ENCODE measurements at regions not wholly inside any gene's neighbourhood (a gene's known extent, or its start where the extent isn't known, plus 50 kb on each side); places are given as distances from the start of the nearest gene placed in this dataset.

DNA sequence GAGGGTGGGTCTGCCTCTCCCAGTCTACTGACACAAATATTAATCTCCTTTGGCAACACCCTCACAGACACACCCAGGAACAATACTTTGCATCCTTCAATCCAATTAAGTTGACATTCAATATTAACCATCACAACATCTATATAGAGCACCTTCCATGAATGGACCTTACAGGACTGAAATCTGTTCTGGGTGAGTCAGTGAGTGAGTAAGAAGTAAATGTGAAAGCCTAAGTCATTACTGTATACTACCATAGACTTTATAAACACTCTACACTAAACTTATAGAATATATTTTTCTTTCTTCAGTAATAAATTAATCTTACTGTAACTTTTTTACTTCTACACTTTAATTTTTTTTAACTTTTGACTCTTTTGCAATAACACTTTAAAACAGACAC, 993.8 kb upstream of the MAP3K7 start:
- DNase-seq, result no peak

- DNase-seq, result no peak
These were observed 988.2 kb upstream of the MAP3K7 start for GRCh38 chr6:91575032-91575431.

DNA sequence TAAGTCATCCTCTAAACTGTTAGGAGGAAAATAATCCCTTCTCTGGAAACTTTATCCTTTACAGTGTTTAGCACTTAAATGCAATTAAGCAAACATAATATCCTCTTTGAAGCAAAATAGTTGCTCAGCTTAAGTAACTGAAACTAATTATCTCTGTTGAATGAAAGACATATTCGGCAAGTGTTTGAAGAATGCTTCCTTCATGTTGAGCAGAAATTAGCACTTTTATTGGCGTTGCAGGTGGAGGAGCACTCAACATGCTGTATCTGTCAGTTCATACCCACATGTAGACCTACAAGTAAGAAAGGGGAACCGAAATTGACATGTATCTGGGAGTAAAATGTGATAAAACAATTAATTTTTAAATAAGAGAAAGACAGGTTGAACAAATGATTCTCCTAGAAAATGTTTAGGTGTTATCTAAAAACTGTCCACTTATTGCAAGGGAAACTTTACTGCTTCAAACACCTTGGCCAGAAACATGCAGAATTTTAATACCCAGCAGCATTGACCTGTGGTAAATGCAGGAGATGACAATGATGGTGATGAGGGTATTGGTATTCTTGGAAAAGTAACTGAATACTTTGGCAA, 987.0 kb upstream of the MAP3K7 start:
- DNase-seq, result no peak

GRCh38 chr6:91572878-91573277, 986.0 kb upstream of the MAP3K7 start:
- no peak for DNase-seq

- no peak for DNase-seq
These were observed 982.2 kb upstream of the MAP3K7 start for GRCh38 chr6:91569071-91569470.

DNA sequence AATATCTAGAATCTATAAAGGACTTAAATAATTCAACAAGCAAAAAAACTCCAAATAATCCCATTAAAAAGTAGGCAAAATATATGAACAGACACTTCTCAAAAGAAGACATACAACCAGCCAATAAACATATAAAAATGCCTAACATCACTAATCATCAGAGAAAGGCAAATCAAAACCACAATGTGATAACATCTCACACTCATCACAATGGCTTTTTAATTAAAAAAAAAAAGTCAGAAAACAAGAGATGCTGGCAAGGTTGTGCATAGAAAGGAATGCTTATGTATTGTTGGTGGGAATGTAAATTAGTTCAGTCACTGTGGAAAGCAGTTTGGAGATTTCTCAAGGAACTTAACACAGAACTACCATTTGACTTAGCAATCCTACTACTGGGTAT, 979.6 kb upstream of the MAP3K7 start:
- no peak for DNase-seq

GRCh38 chr6:91565207-91565606, 978.3 kb upstream of the MAP3K7 start:
- no peak for DNase-seq

DNA sequence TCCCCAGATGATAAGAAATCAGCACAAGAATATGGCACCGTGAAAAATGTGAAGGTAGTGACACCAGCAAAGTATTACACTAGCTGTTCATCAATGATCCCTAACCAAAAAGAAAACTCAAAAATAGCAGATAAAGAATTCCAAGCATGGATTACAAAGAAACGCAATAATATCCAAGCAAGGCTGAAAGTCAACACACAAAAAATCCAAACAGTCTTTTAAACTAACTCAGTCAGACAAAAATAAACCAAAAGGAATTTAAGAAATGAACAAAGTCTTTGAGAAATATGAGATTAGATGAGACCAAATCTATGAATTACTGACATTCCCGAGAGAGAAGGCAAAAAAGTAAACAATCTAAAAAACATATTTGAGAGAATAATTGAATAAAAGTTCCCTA, 976.1 kb upstream of the MAP3K7 start:
- no peak for DNase-seq

DNA sequence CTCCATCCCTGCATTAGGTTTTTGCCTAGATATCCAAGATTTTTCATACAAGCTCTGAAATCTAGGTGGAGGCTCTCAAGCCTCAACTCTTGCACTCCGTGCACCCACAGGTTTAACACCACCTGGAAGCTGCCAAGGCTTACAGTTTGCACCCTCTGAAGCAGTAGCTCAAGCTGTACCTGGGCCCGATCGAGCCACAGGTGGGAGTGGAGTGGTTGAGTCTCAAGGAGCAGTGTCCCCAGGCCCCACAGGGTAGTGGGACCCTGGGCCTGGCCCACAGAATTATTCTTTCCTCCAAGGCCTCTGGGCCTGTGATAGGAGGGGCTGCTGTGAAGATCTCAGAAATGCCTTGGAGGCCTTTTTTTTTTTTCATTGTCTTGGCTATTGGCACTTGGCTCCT, 973.5 kb upstream of the MAP3K7 start:
- DNase-seq, result no peak

DNA sequence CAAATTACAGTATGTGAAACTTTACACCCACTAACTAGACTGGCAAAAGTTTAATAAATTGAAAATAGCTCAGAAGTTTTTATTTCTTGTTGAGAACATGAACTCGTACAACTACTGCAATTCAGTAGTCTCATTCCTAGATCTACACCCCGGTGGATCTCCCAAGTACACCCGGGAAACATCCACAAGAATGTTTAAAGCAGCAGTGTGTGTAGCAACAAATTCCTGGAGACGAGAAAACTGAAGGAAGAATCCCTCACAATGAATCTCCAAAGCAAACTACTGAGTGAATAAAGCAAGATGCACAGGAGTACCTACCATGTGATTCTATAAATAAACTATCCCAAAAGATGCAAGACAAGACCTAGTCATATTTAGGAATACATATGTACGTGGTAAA, 954.0 kb upstream of the MAP3K7 start:
- DNase-seq, result no peak

- DNase-seq, result no peak
These were observed 952.6 kb upstream of the MAP3K7 start for GRCh38 chr6:91539456-91539855.

DNA sequence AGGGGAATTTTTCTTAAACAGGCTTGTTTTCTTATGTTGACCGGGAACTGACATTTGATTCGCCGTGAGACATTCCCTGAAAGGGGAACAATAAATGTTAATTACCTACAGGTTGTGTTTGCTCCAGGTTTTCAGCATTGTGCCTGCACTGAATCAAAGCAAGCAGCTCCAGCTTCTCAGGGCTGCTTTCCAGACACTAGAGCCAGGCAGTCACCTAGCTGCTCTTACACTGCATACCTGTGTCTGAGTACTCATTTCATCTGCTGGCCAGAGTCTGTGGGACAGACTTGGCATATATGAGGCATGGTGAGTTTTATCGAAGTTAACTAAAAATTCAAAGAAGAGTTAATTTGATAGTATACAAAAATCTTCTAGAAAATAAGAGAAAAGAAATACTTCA, 951.8 kb upstream of the MAP3K7 start:
- DNase-seq, result no peak

GRCh38 chr6:91534614-91535013, 947.7 kb upstream of the MAP3K7 start:
- DNase-seq, result no peak

DNA sequence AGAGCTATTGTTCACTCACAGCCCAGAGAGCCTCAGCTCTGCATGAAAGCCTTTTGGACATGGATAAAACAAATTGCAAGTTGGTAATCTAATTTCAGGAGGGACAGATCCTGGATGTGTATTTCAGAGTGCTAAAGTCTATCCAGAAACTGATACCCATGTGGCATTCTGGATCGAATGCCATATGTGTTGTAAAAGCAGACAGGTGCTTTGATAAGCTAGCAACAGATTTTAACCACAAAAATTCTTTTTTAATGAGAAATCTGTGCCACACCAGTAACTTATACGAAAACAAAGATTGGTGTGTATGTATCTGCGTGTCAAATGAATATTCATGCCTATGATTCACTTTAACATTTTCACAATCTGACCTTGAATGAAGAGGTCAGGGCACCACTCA, 936.6 kb upstream of the MAP3K7 start:
- DNase-seq, result no peak

DNA sequence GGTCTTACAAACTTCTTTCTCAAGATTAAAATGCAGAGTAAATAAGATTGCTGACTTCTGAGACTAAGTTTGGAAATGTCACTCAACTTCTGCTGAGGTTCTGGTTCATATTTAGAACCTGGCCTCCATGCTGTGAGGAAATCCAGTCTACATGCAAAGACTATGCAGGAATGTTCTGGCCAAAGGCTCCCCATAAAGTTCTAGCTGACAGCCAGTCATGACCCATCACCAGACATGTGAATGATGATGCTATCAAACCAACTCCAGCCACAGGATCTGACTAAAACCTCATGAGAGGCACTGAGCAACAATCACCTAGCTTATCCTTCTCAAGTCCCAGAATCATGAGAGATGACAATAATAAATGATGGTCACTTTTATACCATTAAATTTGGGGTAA, 935.1 kb upstream of the MAP3K7 start:
- DNase-seq, result no peak

- no peak for DNase-seq
These were observed 922.8 kb upstream of the MAP3K7 start for GRCh38 chr6:91509711-91510110.

- DNase-seq, result no peak
These were observed 922.2 kb upstream of the MAP3K7 start for GRCh38 chr6:91509039-91509438.

- DNase-seq, result no peak
These were observed 919.6 kb upstream of the MAP3K7 start for GRCh38 chr6:91506509-91506908.

- no peak for DNase-seq
These were observed 918.3 kb upstream of the MAP3K7 start for GRCh38 chr6:91505199-91505598.

DNA sequence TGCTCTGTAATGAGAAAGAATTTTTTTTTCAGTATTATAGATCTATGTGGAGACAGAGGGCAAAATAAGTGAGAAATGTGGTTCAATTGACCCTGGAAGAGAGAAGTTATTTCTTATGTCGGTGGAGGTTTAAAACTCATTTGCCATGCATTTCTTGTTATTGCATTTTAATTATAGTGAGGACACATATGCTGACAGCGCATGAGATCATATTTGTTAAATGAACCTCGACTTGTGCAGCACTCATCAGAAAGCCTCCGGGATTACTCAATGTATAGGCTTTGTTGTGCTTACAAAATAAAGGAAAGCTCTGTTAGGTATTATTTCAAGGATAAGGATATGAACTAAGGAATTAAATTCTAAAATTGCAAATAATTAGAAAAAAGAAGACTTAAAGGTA, 915.1 kb upstream of the MAP3K7 start:
- no peak for DNase-seq

DNA sequence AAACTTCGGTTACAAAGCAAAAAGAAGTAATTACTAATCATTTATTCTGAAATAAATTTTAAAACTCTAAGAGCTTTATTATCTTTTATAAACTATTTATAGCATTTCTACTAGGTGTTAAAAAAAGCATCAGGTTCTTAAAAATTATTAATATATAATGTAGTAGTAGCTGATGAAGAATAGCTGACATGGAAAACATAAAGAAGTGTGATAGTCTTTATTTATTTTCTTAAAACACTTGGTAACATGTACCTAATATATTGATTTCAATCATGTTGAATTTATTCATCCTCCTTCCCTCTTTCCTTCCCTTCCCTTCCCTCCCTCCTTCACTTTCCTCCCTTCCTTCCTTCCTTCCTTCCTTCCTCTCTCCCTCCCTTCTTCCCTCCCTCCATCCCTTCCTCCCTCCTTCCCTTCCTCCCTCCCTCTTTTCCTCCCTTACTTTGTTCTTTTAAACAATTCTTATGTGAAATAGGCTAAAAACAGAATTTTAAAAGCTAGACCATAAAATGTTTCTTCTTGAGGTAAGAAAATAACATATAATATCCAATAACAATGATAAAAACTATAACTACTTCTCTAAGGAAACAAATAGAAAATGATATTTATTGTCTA, 913.9 kb upstream of the MAP3K7 start:
- no peak for DNase-seq

DNA sequence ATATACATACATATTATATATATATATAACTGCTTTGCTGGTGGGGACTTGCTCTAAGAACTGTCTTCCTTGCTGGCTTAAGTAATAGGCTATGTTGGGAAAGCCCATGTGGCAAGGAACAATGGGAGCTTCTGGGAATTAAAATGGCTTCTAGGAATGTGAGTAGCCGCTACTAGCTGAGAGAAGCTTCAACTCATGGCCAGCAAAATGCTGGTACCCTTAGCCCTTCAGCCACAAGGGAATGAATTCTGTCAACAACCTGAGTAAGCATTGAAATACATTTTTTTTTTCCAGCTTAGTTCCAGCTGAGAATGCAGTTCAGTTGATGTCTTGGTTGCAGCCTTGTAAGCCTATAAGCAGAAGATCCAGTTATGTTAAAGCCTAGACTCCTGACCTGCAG, 911.7 kb upstream of the MAP3K7 start:
- DNase-seq, result no peak

DNA sequence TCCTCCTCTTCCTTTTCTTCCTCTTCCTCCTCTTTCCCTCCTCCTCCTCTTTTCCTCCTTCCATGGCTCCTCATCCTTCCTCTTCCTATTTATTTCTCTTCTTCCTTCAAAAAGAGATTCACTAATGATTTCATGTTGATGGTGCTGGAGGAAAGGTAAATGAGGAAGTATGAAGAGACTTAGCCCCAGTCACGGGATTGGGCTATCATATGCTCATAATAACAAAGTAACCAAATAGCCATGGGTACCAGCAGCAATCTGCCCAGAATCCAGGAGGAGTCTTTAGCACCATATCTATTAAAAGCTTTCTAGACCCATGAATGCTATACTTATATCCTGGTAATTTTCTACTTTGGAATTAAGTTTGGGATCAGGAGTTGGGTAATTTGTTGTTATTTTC, 910.9 kb upstream of the MAP3K7 start:
- DNase-seq, result no peak

DNA sequence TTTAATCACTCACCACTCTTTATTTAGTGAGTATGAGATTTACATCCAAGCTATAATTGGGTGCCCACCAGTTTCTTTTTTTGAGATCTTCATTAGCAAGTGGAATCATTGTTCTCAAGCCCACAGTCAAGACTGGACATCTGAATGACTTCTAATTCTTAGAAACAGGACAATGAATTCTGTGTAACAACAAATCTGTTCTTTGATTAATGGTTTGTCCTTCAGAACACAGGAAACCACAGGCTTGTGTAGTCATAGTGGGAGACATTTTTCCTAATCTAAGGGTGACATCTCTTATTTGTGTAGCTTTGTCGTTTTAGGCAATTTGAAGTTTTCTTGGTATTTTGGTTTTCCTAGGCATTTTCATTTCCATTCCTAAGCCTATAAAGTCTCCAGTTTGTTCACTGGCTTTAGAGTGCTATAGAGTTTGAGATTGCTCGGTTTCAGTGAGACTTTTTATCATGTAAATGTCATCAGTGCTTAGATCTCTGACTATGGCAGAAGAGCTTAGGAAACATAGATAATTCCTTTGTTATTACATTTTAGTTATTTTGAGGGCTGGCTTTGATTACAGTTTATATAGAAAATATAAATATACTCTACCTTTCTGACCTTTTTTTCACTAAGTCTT, 903.9 kb upstream of the MAP3K7 start:
- no peak for DNase-seq

Data from activated CD4-positive, alpha-beta T cell treated with anti-CD3 and anti-CD28 coated beads, Interleukin-2, amount 50 U/mL, for 4 hours (primary cell).